Heart left ventricle (tissue), 13 donors: ENCODE measurements at regions not wholly inside any gene's neighbourhood (a gene's known extent, or its start where the extent isn't known, plus 50 kb on each side); places are given as distances from the start of the nearest gene placed in this dataset.

Experiments
- CTCF ChIP-seq, 12 donors: fragments of 200-600 bp; sonication (generic) in 4 of 12; IDR thresholded peaks; one replicate each; pipeline versions ENCODE4 v1.5.0 to v1.8.0; 2018 to 2022; ENCODE audit warnings: antibody characterized with exemption in 12 of 12, mild to moderate bottlenecking in 5 of 12
- POLR2A ChIP-seq, 2 donors: fragments of 450-650 bp; IDR thresholded peaks; one replicate each; pipeline ENCODE4 v1.6.1; 2017; ENCODE audit warnings: antibody characterized with exemption in 2 of 2, mild to moderate bottlenecking in 2 of 2, moderate library complexity in 2 of 2
- donor health status: ischemic (EF 13 %, LVEDD 7.1; RV severe dilation, severe dysfunction).
- donor health status: DM: no; HTN: yes; CAD: no.
- donor health status: DM: no; HTN: no; CAD: no.
- donor health status: ischemic (EF 25% LVEDD 6.9; RV normal size, moderate dysfunction).
- donor health status: ischemic (EF 25% LVEDD 5.7; RV mildly dilated, moderate dysfunction).
- donor health status: ischemic (EF 35%, LVEDD 5.7; RV mildly dilated, moderate dysfunction).
- donor health status: nonischemic (EF 11% LVEDD 7.7; RV severe dilation, severe dysfunction).
- donor health status: DM: yes; HTN: yes; CAD: no.
- donor health status: PGD.
- donor health status: ischemic (EF 29% LVEDD 5.4; RV normal size, mild dysfunction).
- donor health status: nonischemic (EF 23%, LVEDD 6.1; RV moderate dilation, normal function).

- TF ChIP-seq CTCF (IDR thresholded peaks at IDR 0.05) = no peak
- TF ChIP-seq POLR2A (IDR thresholded peaks at IDR 0.05) = no peak
Observed at GRCh38 chr13:38176664-38177063, 173.0 kb upstream of the UFM1 start.
